HG03442 (cell line): ENCODE measurements at regions not wholly inside any gene's neighbourhood (a gene's known extent, or its start where the extent isn't known, plus 50 kb on each side); places are given as distances from the start of the nearest gene placed in this dataset.
"Not testable (repeated sequence)": the region's sequence is repeated elsewhere in the genome, so short reads cannot be mapped to it uniquely, and the experiment has no call there.

Experiments used
- ATAC-seq: cut with Tn5 transposase; IDR thresholded peaks from one replicate; pipeline ENCODE4 v1.9.1; 2021; ENCODE audit warnings: mild to moderate bottlenecking, moderate library complexity; ENCODE audit not compliant: unreplicated experiment

DNA sequence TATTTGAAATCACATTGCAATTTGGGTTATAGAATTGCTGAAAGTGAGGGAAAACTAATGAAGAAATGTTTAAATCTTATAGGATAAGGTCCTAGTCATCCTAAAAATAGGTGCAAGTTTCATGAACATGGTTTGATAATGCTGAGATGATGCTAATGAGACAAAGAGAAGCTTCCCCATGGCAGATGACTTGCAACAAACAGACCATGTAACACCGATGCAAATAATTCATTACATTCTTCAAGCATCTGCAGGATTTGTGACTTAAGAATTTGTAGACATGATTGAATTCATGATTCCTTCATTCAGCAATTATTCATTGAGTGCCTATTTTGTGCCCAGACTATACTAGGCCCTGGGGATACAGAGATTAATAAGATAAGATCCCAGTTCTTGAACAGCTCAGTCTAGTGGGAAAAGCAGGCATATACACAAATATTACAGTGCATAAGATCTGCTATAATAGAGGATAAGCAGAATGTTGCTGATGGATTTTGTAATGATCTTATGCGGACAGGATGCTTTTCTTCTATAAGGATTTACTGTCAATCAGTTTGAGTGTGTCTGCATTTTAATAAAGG lies 367.9 kb upstream of the GBE1 start:
- no peak for ATAC-seq

- no peak for ATAC-seq
Observed at GRCh38 chr3:82128271-82128670, 366.8 kb upstream of the GBE1 start.

- ATAC-seq, result no peak
Observed at GRCh38 chr3:82122554-82123345, 361.3 kb upstream of the GBE1 start.

DNA sequence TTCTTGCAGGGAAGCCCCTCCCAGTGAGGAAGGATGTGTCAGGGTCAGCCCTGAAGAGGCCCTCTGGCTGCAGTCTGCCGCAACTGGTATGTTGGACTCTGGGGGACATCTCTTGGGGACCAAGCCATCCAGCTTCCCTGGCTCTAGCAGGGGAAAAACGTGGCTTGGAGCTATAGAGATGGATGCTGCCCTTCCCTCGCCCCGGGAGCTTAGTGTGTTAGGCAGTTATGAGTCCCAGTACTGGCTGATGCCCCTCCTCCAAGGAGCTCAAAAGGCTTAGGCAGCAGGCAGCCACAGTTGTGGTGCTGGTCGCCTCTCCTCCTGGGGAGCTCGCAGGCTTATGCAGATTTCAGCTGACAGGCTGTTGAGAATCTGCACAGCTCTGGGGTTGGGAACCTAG lies 353.1 kb upstream of the GBE1 start:
- no peak for ATAC-seq

- ATAC-seq, result not testable (repeated sequence)
Observed at GRCh38 chr3:82110721-82111120, 349.3 kb upstream of the GBE1 start.

GRCh38 chr3:82103241-82103640 lies 341.8 kb upstream of the GBE1 start:
- no peak for ATAC-seq

GRCh38 chr3:82100378-82100777 lies 338.9 kb upstream of the GBE1 start:
- ATAC-seq, result no peak

DNA sequence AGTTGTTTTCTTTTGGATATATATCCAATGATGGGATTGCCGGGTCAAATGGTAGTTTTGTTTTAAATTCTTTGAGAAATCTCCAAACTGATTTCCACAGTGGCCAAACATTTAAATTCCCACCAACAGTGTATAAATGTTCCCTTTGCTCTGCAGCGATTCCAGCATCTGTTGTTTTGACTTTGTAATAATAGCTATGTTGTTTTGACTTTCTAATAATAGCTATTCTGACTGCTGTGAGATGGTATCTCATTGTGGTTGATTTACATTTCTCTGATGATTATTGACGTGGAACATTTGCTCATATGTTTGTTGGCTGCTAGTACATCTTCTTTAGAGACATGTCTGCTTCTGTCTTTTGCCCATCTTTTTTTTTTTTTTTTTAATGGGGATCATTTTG lies 332.2 kb upstream of the GBE1 start:
- ATAC-seq, result no peak

- peak; percentile 85 for ATAC-seq
Observed at GRCh38 chr3:82088749-82089148, 327.3 kb upstream of the GBE1 start.

GRCh38 chr3:82087958-82088357 lies 326.5 kb upstream of the GBE1 start:
- no peak for ATAC-seq

GRCh38 chr3:82085851-82086475 lies 324.5 kb upstream of the GBE1 start:
- ATAC-seq, result no peak

- no peak for ATAC-seq
Observed at GRCh38 chr3:82085356-82085755, 323.9 kb upstream of the GBE1 start.

- ATAC-seq, result no peak
Observed at GRCh38 chr3:82084824-82085223, 323.4 kb upstream of the GBE1 start.

DNA sequence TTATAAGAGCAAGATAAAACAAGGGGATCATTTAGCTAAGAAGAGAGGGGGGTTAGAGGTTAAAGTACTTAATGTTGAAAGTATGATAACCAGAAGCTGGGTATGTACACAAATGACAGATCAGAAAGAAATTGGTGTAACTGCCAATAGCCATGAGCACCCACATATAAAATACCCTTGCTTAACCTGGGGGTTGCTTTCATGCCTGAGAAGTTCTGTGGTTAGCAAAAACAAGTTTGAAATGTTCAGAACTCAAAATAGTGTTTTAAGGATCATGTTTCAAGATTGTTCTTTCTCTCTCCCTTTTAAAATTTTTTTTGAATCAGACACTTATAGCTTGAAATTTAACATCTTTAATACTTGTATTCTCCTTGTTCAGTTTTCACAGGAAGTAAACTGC lies 321.4 kb upstream of the GBE1 start:
- ATAC-seq, result no peak

DNA sequence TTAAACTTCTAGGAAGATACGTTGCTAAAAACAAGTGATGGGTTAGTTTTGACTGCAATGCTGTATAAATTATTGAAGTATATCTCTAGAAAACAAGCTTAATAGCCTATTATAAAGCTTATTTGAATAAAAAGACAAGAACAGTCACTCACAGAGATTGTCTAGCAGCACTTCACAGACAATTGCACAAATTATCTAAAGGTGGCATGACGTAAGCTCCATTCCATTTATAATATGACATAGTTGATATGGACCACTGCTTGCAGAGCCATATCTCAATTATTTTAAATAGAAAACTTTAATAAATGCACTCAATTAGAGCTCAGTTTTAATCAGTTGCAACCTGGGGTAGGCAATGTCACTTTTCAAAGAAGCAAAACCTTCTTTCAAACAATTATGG lies 319.9 kb upstream of the GBE1 start:
- ATAC-seq, result no peak

DNA sequence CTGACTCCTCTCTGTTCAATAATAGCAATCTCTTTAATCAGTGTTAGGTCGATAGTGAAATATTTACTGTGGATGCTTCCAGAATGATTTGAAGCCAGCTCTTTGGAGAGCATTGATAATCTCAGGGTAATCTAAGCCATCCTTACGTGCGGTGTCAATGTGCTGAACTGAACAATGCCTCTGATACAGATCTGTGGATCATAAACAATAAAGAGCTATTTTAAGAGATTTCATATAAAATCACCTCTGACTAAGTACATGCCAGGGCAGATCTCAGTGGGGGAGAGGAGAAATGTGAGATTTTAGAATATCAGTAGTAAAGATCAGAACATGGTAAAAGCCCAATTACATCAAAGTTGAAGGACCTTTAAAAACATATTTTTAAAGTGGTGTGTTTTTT lies 319.3 kb upstream of the GBE1 start:
- ATAC-seq, result no peak

GRCh38 chr3:82080261-82080660 lies 318.8 kb upstream of the GBE1 start:
- ATAC-seq, result no peak

GRCh38 chr3:82079335-82079890 lies 318.0 kb upstream of the GBE1 start:
- ATAC-seq, result no peak

DNA sequence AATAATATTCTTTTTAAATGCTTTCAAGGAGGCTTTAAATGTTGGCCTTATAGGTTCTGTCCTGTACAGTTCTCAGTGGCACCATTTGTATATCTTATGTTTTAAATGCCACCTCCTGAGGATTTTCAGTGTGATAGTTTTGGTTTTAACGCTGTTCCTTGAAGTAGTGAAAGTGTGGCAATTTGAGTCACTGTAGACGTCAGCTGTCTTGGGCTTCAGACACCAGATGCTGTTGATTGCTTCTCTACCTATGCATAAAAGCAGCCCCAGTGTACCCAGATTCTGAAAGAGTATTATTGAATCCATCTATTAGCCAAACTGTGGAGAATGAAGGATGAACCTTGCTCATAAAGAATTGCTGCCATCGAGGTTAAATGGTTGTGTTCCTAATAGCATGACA lies 316.8 kb upstream of the GBE1 start:
- peak; percentile 59 for ATAC-seq

DNA sequence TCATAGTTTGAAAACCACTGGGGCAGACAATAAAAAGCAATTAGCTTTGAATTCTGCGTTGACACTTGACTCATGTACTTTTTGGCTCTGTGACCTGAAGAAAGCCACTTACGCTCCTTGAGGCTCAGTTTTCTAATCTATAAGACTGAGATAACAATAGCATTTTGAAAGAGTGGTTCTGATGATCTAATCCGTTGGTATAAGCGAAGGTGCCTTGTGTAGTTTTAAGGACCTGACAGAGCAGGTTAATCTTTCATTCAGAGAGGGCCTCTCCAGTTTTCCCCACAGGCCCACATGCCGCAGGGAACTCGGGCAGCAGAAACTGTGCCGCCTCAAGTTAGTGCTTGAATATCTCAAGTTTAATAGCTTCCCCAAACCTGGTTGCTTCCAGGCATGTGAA lies 306.0 kb upstream of the GBE1 start:
- no peak for ATAC-seq

DNA sequence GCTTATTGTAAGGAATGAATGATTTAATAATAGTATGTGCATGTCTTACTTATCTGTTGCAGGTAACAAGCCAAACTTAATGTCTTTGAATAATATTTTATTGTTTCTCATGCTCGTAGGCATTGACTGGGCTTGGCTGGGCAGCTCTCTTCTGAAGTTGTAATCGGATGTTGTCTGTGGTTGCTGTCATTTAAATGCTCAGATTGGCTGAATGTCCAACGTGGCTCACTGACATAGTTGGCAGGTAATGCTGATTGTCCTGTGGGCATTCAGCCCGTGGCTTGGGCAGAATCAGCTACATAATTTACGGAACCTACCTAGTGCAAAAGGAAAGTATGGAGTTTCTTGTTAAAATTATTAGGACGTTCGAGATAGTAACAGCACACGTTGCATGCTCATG lies 297.4 kb upstream of the GBE1 start:
- ATAC-seq, result no peak

DNA sequence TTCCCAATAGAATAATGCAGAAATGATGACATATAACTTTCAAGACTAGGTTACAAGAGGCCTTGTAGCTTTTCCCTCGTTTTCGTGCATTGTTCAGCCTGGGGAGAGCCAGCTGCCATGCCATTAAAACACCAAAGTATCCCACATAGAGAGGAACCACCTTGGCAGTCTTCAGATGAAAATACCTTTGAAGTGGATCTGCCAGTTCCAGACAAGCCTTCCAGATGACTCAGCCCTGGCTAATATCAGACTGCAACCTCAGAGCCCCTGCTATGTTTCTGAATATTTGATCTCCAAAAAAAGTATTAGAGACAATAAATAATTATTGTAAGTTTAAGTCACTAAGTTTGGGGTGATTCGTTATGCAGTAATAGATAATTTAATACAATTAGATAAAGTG lies 294.3 kb upstream of the GBE1 start:
- ATAC-seq, result no peak
